ENCODE measurements at regions not wholly inside any gene's neighbourhood (a gene's known extent, or its start where the extent isn't known, plus 50 kb on each side); places are given as distances from the start of the nearest gene placed in this dataset.

DNA sequence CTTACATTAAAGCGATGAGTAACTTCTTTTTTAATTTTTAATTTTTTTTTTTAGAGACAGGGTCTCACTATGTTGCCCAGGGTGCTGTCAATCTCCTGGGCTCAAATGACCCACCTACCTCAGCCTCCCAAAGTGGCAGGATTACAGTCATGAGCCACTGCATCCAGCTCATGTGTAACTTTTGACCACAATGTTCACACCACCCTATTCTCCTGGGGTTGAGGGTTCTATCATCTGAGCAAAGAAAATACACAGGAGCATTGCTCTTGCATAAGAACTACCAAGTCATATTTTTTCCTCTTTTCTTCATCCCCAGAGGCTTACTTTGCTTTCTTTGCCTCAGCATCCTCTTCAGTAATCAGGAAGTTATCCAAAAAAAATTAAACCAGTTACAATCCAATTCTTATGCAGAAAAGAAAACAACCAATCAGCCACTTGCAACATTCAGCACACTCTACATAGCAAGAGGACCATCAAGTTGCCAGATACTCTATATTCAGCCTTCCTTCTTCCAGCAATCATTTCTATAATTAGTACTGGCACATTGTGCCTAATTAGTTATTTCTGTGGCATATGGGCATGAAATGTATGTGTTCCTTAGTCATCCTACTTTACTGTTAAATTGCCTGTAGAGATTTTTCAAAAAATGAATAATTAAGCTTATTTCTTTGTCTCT lies 345.6 kb downstream of the AKAIN1 start:
- no peak for DNase-seq

DNA sequence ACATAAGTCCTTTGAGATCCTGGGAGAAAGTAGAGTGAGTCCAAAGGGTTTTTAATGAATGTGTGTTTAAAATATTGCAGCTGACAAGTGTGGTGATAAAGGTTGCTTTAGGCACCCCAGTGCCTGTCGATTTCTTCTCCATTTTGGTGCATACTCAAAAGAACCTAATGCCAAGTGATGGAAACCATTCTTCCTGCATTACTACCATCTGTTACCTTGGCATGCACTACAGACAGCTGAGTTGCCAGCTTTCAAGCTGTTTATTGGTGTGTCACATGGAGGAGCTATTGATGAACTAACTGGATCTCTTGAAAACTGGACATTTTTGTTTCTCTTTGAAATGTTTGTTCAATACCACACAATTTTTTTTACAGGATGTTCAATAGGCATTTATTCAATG lies 350.0 kb downstream of the AKAIN1 start:
- DNase-seq = no peak

DNA sequence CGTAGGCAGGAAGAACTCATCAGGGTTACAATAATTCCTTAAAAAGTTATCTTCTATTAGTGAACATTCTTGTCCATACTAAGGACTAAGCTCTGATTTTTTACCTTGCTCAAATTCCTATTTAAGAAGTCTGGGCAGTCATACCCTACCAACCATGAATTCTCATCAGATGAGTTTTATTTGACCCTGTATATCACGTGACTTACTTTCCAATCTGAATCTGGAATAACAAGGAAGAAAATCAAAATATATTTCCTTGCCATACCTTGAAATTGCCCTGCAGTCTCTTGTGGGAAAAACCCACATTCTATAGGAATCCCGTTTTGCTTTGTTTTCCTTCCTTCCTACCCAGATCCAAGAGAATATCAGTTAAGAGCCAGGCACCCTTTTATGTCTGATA lies 352.7 kb downstream of the AKAIN1 start:
- DNase-seq = no peak

DNA sequence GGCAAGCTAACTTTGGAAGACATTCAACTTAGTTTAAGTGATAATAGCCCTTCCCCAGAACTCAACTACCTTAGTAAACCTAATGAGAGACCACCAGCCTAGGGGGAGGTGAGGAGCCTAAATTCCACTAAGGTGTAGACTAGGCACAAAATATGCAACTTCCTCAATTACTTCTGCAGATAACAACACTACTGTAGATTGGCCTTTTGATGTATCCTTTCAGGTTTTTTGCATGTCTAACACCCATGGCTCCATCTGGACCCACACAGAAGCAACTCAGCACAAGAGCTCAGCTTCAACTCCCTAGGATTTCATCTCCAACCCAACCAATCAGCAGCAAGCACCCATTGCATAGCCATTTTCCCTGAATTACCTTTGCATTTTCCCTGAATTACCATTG lies 353.3 kb downstream of the AKAIN1 start:
- DNase-seq = no peak

DNA sequence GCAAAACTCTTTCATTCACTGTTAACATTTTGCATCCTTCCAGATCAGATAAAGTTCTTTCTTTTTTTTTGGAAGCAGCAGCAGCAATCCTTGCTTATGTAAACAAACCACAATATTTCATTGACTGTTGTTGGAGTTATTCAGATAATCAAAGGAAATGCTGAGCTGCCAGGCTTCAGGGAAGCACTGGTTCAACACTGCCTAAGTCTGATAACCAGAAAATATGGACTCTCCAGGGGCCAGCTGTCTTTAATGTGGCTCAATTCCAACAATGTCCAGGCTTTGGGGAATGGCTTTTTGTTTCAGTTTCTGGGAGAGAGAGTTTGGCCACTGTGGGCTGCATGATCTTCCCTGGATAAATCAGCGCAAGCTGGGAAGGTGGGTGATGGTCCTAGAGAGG lies 354.3 kb downstream of the AKAIN1 start:
- DNase-seq = no peak

DNA sequence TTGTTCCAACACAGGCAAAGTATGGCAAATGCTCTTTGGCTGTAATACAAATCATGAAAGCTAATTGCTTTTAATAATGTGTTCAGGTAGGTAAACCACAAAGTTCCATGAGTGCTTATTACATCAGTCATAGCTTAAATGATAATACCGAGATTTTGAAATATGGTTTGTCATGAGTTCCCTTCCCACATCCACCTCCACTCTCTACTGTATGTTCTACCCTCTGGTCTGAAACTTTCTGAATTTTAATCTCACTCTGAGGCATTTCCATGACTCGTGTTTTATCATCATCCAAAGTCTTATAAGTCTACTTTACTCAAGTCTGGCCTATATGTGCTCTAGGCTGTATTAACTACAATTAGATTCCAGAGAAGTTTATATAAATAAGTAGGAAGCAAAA lies 354.8 kb downstream of the AKAIN1 start:
- DNase-seq = no peak

DNA sequence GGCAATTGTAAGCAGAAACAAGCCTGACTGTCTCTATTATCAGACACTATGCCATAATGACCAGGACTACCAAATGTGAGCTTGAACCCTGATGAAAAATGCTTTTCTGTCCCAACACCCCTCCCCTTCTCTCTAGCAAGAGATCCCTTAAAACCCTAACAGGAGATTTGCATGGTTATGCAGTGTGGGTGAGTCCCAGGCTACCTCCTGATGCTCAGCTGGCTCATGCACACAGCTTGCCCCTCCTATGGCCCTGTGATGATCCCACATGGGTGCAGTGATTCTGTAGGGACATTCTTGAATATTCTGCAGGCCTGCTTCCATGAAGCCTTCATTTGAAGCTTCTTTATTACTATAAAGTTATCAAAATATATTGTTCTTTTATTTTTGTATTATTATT lies 357.4 kb downstream of the AKAIN1 start:
- DNase-seq = no peak

DNA sequence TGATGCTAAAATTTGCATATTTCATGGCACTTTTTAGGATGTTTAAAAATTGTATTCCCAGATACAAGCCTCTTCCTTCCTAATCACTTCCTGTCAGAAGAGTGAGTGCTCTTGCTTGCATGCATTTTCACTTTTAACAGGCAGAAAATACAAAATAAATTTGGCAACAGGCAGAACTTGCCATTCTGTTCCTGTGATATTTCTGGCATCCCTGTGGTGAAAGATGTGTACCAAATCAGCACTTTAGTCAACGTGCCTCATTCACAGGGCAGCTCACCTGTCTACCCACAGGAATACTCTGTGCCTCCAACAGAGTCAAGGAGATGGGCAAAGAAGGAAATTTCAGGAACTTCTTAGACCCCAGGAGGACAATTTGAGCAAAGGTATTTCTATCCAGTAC lies 360.9 kb downstream of the AKAIN1 start:
- no peak for DNase-seq

DNA sequence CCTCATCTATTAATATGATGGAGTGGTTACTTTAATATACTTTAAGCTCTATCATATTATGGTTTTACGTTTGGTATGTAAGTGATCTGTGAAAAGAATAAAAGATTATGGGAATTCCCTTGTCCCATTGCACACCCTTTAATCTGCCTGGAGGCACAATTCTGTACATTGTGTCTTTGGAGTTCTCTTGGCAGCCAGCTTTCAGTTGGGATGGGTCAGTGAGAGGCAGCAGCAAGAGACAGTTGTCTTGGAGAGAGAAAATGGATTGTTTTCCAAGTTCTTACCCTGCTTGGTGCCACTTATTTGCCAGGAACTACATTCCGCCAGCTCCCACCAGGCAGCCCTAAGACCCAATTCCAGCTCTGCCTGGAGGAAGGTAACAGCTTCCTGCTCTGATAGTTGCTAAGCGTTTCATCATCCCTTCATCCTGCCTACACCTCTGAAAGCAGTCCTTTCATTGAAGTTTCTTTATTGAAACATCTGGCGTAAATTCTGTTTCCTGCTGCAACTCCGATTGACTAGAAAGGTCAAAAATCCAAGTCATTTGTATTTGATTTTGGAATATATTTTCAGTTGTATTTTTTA lies 365.2 kb downstream of the AKAIN1 start:
- no peak for DNase-seq

DNA sequence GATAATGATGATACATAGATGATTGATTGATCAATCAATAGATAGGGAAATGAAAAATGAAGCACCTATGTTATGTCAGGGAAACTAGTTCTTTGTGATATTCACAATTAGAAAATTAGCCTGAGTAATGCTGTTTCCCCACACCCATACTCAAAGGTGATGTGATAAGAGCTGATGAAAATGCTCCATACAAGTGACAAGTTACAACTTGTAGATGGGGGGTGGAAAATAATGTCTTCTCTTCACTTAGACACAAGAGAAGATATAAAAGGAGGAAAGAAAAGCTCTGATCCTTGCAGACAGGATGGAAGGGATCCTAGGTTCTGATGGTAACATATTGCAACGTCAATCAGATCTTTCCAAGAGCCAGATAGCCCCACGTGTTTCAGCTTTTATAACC lies 365.9 kb downstream of the AKAIN1 start:
- no peak for DNase-seq

DNA sequence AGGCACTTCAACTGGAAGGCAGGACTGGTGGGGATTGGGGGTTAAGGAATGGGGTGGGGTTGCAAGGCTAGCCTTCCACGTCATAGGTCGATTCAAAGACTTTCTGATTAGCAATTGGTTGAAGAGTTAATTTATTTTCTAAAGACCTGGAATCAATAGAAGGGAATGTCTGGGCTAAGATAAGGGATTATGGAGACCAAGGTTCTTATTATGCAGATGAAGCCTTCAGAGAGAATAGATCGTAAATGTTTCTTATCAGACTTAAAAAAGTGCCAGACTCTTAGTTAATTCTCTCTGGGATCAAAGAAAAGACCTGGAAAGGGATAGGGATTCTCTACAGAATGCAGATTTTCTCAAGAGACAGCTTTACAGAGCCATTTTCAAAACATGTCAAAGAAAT lies 368.0 kb upstream of the DLGAP1 start:
- no peak for DNase-seq

DNA sequence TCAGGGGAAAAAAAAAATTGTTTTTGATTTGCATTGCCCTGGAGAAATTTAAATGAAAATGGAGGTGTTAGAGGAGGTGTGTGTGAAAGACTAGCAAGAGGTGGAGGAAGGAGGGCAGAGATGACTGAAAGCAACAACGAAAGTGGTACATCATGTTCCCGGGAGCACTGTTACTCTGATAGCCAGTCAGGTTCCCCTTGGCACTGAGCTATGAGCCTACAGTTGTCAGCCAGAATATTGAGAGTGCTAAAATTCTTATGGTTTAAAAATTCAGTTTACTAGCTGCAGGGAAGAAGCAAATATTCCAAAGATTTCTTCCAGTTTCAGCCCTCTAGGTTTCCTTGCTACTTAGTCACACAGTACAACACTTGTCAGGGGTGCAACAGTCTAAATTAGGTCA lies 366.7 kb upstream of the DLGAP1 start:
- DNase-seq = no peak

DNA sequence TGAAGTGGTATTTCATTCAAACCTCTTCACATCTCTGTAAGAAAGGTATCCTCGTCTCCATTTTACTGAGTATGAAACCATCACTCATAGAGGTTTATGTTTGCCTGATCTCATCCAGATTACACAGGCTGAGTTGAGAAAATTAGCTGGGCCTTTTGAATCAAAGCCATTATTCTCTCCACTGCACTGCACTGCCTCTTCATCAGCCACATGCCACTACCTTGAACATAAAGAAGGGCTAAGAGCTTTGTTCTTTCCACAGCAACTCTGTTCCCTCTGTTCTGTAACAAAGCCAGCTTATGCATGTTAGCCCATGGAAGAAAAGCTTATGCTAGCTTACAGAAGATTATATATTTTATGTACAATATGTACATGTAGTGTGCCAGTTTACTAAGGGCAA lies 362.6 kb upstream of the DLGAP1 start:
- DNase-seq = no peak

DNA sequence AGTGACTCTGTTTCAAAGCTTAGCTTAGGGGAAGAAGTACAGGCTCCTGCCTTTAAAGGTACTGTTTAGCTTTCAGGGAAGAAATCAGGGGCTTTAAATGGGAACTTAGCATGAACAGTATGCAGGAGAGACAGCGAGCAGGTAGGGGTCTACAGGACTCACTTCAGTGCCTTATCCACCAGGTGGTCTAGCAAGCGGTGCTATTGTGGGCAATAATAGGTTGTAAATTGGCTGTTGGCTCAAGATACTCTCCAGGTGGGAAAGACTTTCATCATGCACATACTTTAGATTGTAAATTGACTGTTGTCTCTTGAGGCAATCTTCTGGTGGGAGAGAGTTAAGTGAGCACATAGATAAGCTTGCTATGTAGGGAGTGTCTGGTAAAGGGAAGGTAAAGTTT lies 358.6 kb upstream of the DLGAP1 start:
- DNase-seq = no peak

DNA sequence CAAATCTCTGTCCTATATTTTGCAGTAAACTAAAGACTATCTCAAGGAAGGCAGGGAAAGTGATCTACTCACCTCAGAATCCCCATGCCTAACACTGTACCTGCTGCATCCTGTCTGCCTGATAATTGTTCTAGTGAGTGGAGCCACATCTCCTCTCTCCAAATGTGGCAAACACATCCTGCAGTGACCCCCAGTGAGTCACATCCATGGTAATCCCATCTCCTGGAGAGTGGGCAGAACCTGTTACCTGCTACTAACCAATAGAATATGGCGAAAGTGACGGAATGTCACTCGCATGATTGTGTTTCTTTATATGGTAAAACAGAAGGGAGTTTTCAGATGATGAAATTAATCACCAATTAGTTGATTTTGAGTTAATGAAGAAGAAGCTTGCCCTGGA lies 353.8 kb upstream of the DLGAP1 start:
- no peak for DNase-seq

DNA sequence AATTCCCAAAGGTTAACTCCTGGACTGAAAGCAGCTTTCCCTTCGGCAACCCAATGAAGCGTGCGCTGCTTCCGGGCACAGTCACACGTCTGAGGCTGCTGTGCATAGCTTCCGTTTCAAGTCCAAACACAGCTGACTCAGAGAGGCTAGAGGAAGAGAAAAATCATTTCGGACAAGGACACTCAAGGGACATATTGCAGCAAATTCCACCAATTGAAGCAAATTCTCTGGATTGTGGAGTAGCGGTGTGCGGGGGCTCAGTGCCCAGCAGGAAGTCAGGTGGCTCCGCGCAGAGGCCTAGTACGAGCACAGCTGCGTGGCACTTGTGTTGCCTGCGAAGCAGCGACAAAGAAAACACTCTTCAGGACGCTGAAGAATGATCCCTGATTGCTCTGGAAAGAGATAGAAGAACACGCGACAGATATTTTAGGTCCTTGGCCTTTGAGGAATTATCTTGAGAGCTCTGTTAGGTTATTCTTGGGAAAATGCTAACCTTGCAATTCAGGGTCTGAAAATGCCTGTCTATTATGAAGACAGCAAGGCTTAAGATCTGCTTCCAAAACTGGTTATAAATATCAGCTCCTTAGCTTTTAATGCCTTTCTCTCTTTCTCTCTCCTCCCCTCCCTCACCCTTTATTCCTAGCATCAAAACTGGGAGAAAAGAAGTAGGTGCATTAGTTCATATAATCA lies 352.6 kb upstream of the DLGAP1 start:
- DNase-seq = no peak

DNA sequence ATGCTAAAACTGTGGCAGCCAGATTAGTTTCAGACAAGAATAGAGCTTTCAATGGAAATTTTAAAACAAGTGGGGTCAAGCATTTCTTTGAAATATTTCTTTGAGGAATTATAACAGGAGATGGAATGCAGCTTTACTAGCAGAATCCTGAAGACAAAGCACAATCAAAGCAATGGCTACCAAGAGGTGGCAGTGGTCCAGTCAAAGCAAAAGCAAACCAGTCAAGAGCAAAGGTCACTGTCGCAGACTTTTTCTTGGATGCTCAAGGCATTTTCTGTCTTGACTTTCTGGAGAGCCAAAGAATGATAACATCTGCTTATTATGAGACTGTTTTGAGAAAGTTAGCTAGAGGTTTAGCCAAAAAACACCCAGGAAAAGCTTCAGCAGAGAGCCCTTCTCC lies 351.2 kb upstream of the DLGAP1 start:
- DNase-seq = no peak

DNA sequence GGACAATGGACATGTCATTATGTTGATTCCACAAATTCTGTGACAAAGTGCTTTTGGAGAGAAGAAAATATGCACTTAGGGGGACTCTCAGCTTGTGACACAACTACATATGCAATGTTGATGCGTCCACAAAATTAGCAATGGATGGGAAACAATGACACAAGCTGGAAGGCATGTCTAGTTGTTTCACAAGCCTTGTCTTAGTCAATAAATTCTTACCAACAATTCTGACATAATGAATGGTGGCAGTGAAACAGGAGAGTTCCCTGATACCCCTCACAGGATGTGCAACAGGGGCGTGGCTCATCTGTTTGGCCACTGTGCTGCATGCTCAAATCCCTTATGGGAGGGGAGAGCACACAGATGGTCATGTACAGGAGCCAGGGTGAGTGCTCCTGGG lies 347.2 kb upstream of the DLGAP1 start:
- DNase-seq = no peak

DNA sequence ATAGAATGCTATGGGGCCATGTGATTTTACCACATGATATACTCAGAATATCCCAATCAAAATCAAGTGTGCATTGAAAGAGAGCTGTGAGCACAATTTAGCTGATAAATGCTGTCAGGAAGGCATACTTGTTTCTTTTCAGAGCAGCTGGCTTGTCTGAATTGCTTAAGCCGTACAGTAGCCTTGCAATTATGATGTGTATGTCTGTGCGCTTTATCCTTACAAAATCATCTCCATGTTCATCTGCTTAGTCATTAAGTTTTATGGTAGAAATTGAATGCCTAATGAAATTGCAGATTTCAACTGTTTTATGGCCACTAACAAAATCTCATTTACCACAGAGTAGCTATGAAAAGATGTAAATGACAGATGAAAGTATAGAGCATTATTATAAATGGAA lies 346.0 kb upstream of the DLGAP1 start:
- DNase-seq = no peak

DNA sequence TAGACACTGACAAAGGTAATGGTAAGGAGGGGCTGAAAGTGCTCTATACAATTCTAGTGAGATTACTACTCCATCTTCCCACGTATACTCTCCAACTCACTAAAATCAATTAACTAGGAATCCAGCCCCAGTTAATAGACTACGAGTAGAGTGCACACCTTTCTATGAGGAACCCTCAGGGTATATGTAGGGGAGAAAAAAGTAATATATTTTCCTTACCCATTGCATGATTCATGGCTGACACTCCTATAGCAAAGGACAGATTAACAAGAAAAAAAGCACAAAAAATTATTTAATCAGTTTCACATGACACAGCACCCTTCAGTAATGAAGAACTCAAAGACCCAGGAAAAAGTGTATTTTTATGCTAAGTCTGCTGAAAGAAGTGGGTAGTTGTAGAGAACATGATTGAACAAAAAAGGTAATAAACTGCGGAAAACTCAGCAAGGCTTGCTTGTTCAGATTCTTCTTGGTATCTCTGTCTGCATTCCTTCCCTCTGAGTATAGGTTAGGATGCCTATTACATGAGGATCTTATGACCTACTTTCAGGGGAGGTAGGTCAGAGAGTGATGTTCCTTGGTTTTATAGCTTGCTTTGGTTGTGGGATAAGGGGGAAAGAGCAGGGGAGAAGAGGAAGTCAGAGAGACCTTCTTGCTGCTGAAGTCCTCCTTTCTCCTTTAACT lies 342.0 kb upstream of the DLGAP1 start:
- no peak for DNase-seq

DNA sequence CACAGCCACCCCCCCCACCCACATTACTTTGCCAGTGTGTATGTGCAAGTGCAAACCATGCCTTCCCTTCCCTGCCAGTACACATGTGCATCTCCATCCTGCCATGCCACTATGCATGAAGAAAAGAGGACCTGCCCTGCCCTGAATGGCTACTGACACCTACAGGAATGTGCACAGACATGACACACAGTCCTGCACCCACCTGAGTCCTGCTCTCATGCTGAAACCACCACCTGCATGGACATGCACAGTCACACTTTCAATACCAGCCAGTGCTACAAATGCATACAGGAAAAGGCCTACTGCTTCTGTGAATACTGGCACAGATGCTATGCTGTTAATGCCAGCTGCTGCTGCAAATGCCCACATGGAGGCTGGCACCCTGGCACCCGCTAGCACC lies 334.4 kb upstream of the DLGAP1 start:
- no peak for DNase-seq

DNA sequence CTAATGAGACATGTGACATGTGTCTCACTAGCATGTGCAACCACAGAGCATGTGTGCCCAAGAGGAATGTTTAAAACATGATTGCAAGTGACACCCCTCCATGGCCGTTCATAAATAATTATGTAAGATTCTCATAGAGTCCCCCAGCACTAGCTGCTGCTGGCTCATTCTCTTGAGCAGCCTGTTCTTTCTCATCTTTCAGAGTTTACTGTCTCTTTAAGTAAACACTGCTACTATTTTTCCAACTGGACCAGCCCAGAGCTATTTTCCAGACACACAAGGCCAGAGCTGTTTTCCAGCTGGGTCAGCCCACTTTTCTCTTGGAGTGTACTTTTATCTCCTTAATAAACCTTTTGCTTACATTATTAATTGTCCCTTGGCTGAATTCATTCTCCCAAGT lies 326.8 kb upstream of the DLGAP1 start:
- no peak for DNase-seq

DNA sequence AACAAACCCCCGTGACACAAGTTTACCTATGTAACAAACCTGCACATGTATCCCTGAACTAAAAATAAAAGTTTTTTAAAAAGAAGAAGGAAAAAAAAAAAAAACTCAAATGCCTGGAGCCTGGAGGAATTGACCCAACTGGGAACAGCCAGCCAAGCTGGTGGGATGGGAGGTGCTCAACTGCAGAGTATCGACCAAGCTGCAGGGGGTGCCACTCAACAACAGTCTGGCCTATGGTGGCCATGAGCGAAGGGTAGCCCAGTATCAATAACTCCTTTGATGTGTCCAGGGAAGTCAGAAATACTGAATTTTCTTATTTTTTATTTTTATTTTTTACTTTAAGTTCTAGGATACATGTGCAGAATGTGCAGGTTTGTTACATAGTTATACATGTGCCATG lies 310.3 kb upstream of the DLGAP1 start:
- no peak for DNase-seq

DNA sequence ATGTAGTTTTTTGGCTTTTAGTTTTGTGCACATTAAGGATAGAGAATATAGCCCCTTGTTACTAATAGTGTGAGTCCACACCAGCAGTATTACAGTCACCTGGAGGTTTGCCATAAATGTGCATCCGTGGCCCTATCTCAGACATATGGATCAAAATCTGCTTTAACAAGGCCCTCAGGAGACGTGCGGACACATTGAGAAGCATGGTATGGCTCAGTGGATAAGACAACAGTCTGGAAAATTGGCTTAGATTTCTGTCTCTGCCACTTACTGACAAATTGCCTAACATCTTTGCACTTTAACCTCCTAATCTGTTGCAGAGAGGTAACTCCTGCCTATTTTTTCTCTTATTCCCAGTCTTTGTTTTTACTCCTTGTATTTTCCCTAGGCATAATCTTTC lies 307.2 kb upstream of the DLGAP1 start:
- DNase-seq = no peak
